Urothelium cell line (cell line): ENCODE measurements at regions not wholly inside any gene's neighbourhood (a gene's known extent, or its start where the extent isn't known, plus 50 kb on each side); places are given as distances from the start of the nearest gene placed in this dataset.

Experiments used
- DNase-seq: peaks from one replicate; pipeline ENCODE4 v3.0.0; 2011; ENCODE audit warnings: low spot score, mixed read lengths
- FAIRE-seq: peaks from 2 replicates; lab custom pipeline; 2011; peaks lifted over from hg19 to GRCh38; lab: Jason Lieb, UNC

DNA sequence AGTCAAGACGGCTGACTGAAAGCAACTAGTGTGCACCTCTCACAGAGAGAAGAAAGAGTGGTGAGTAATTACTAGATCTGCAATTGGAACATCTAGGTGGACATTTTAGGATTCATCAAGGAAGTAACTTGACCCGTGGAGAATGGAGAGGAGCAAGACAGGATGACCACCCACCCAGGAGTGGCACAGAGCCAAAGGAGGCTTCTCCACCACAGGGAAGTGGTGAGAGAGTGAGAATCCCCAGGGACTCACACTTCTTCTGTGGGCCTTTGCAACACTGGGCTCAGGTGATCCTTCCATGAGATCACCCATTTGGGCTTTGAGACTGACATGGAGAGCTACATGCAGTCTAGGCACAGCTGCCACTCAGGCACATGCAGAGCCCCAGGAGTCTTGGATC, 132.8 kb upstream of the GALNT5 start:
- no peak for DNase-seq
- no peak for FAIRE-seq

DNA sequence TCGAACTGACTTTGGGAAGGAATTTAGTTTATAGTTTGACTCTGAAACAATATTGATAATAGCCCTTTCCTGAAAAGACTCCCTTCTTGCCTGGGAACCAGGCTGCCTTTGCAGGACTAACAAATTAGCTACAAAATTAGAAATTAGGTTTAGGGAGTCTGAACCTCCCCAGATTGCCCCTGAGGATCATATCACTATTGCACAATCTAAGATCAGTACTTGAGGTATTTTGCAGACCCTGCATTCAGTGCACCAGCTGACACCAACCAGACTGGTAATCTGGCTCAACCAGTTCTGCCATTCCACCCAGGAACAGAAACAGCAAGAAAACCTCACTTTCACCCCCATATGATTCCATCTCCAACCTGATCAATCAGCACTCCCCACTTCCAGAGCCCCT, 131.8 kb upstream of the GALNT5 start:
- DNase-seq (no peak), FAIRE-seq (no peak)

DNA sequence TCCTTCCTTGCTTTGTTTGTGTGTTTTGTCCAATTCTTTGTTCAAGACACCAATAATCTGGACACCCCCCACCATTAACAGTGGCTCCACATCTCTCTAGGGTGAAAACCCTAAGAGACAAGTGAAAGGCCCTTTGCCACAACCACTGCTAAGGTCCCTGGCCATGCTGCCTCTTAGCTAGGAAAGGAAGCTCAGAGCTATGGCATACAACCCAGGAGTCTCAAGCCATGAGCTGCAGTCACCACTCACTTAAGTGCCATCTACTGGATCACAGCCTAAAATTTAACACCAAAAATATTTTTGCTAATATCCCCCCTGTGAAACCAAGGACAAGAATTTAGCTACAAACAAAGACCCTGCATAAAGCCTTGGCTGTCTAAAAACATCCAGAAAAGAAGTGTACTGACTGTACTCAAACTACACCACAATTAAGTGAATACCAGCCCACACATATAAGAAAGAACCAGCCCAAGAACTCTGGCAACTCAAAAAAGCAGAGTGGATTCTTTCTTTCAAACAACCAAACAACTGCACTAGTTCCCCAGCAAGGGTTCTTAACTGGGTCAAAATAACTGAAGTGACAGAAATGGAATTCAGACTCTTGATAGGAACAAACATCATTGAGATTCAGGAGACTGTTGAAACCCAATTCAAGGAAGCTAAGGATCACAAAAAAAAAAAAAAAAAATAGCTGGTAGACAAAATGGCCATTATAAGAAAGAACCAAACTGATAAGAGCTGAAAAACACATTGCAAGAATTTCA, 130.1 kb upstream of the GALNT5 start:
- FAIRE-seq (no peak), DNase-seq (no peak)

DNA sequence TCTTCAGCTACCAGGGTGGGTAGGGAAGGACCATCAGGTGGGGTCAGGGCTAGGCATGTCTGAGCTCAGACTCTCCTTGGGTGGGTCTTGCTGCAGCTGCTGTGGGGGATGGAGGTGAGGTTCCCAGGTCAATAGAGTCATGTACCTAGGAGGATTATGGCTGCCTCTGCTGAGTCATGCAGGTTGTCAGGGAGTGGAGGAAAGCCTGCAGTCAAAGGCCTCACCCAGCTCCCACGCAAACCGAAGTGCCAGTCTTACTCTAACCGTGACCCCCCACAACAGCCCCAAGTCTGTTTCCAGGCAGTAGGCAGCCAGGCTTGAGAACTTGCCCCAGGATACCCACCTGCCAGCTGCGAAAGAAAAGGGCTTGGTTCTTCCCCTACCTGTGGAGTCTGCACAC, 113.6 kb upstream of the GALNT5 start:
- FAIRE-seq, result no peak
- no peak for DNase-seq

DNA sequence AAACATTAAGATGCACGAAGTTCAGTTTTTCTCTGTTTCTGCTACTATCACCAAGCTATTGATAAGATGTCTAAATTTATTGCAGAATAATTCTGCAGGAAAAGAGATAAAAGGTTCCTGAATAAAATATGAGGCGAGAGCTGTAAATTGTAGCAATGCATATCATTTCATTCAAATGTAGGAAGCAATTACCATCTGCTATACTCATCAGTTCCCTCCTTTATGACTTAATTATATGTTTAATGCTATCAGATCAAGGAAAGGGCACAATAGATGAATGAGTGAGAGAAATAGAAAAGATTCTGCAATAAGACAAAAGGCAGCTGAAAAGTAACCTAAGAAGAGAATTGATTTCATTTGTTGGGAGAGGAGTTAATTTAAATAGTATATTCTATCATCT, 108.2 kb upstream of the GALNT5 start:
- no peak for DNase-seq
- FAIRE-seq, result no peak

DNA sequence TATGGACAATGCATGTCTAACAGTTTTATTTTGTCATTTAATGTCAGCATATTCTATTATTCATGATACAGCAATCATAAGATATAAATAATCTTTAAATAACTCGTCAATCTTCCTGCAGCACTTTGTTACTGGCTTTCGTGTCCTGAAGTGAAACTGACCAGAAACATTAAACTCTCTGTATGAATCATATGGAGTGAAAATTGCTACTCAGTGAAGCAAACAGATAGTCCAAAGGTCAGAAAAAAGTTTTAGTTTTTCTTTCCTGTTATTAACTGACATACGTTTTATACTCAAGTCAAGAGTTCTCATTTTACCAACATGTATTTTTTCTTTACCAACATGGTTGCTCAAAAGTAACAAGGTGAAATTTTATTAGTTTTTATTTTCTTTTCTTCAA, 106.8 kb upstream of the GALNT5 start:
- FAIRE-seq, result no peak
- DNase-seq, result no peak

DNA sequence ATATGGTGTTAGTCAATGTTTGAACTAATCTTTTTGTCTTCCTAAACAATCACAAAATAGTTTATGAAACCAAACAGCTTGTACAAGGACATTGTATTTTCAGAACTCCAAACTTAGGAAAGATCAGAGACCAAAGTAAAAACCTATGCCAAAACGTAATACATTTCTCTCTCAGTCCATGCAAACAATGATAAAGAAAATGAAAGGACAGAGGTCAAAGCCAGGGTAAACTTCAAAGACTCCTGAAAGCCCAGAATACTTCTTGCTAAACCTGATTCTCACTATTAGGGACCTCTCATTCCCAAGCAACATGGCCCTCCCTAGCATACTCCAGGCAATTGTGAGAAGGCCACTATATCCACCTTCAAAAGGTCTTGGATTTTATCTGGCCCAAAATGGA, 105.1 kb upstream of the GALNT5 start:
- DNase-seq (no peak), FAIRE-seq (no peak)

DNA sequence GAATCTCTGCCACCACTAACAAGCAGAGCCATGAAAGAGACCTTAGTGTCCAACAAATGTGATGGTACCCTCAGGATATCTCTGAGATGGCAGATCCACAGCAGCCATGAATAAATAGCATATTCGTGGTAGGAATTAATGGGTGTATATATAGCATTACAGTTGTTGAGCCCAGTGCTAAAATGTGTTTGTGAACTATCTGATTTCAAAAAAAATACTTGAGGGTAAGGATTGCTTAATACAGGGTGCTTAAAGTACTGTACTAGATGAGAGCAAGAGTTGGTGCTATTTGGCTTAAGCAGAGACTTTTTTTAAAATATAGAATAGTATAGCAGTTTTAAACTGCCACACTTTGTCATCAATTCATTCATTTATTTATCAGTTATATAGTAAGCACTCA, 101.5 kb upstream of the GALNT5 start:
- no peak for DNase-seq
- no peak for FAIRE-seq

DNA sequence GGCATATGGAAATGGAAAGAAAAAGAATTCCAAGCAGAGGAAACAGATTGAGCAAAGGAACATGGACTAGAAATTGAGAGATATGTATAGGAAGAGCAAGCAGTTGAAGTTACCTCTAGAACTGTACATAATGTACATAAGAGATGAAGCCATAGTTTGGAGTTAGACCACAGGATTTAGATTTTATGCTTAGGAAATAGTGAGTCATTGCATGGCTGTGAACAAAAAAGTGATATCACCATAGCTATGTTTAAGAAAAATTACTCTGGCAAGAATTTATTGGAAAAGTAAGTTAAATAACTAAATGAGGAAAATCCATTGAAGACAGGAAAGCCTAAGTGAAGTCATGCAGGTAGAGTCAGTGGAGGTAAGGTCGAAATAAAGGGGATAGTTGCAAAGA, 99.4 kb upstream of the GALNT5 start:
- FAIRE-seq, result no peak
- DNase-seq, result no peak

DNA sequence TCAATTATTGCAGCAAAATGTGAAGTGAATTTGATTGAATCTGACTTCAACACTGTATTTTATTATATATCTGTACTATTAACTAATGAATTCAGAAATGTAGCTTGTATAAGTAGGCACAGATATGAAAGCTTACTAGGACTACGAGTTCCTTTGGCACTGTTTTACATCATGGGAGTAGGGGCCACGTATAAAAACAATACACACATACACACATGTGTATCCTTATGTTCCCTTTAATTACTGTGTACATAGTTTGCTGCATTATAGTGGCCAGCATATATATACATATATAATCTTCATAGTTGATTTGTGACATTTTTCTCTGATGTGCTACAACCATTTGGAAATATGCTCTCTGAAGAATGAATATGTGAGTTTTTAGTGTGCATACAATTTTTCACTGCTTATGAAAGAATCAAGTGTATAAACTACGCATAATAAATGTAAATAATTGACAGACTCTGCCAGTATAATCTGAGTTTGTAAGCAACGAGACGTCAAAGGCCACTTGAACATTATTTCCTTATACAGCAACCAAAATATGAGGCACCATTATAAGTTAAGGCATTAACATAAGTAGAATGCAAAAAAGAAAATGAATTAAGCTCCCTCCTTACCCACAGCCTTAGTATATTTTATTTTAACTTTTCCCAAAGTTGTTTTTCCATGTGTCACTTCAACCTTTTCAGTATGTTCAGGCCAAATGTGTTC, 98.1 kb upstream of the GALNT5 start:
- DNase-seq (no peak), FAIRE-seq (no peak)

DNA sequence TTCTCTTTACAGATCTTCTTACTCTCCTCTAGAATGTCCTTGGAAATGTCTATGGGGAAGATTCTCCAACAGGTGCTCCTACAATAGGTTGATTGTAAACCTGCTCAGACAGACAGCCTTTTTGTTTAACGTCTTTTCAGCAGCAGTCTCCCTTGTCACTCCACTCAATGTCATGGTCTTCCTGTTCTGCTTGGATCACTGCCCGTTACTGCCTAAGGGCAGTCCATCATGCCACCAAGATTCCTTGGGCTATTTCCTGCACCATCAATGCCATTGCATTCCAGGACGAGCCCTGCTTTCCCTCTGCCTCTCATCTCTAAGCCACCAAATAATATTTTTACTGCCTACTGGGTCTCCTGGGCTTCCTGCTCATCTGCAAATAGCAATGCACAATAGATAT, 97.4 kb upstream of the GALNT5 start:
- FAIRE-seq (no peak), DNase-seq (no peak)

DNA sequence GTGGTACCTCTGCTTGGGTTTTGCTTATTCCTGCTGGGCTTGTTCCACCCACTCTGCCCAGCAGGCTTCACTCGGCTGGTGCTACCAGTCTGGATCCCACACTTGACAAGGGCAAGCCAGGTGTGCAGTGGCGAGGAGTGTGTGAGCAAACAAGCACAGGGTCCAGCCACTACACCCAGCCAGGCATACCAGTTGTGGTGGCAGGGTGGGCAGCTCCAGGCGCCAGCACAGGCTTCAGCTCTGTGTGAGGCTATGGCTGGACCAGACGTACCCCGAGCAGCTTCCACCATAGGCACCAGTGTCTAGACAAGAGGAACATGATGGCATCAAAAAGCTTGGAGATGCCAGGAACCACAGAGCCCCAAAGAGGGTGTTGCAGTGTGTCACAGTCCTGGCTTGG, 93.1 kb upstream of the GALNT5 start:
- DNase-seq (no peak), FAIRE-seq (no peak)

DNA sequence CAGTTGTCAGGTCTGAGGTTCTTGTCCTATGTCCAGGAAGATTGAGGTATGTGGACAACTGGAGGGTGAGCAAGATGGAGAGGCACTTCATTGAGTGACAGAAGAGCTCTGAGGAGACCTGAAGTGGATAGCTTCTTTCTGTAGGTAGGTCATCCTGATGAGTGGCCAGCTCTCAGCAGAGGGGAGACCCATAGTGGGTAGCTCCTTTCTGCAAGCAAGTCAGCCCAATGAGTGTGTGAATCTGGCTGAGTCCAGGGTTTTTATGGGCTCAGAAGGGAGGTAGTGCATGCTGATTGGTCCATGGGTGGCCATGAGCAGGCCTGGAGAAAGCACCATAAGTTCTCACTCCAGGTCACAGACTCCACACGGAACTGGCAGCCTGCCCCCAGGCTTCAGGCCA, 92.6 kb upstream of the GALNT5 start:
- no peak for DNase-seq
- no peak for FAIRE-seq

DNA sequence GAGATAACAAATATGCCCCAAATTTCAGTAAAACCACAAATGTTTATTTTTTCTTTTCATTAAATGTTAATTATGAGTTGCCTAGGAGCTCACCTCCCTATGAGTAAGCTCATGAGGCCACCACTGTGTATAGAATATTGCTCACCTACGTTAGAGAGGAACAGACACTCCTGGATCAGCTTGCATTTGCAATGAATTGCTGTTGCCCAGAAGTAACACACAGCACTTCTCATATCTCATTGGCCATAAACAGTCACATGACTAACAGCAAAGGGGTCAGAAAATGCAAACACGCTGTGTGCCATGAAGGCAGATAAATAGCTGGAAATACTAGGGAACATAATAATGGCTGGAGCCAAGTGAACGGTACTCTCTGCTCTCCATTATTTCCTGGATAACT, 89.0 kb upstream of the GALNT5 start:
- FAIRE-seq, result no peak
- no peak for DNase-seq

DNA sequence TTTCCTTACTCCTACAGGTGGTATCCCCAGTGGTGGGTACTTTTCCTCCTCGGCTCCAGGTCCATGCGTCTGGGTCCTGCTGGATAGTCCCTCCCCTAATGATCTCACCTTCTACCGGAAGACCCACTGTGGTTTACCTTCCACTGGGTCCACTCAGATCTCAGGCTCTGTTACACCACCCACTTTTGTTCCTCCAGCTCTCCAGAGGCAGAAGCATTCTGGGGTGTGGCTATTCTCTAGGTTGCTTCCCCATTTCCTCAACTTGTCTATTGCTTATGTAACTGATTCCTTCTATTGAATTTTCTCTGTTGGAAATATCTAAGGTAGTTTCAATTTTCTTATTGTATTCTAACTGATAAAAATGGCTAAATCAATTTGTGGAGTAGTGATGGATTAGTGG, 87.6 kb upstream of the GALNT5 start:
- FAIRE-seq (no peak), DNase-seq (no peak)

DNA sequence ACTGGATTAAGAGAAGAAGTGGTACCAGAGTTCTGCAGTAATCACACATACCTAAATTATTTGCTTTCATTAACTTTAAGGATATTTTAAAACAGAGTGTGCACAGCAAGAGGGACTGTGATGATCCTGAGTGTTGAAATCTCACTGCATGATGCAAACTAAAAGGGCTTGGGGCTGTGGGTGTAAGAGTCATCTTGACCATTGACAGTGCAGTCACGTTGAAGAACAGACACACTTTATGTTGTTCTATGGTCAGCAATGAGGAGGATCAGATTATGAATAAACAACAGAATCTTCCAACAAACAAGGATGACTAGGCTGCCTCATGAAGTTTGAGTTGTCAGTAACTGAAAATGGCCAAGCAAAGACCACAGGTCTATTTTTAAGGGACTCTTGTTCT, 87.2 kb upstream of the GALNT5 start:
- DNase-seq (no peak), FAIRE-seq (no peak)

DNA sequence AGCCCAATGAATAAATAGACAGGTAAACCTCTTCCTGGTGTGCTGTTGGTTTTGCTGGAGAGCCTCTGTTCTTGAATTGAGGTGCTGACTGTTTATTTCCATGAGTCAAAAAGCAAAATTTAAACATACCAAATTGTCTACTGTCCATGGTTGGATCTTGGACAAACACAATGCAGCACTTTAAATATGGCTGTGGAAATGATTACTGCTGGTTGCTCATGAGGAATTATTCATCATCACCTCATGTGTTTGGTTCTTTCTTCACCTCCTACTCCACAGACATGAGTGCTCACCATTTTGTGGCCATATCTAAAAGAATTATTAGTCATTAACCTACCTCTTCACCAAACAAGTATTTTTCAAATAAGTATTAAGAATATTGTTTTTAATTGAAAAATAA, 85.3 kb upstream of the GALNT5 start:
- FAIRE-seq (no peak), DNase-seq (no peak)

DNA sequence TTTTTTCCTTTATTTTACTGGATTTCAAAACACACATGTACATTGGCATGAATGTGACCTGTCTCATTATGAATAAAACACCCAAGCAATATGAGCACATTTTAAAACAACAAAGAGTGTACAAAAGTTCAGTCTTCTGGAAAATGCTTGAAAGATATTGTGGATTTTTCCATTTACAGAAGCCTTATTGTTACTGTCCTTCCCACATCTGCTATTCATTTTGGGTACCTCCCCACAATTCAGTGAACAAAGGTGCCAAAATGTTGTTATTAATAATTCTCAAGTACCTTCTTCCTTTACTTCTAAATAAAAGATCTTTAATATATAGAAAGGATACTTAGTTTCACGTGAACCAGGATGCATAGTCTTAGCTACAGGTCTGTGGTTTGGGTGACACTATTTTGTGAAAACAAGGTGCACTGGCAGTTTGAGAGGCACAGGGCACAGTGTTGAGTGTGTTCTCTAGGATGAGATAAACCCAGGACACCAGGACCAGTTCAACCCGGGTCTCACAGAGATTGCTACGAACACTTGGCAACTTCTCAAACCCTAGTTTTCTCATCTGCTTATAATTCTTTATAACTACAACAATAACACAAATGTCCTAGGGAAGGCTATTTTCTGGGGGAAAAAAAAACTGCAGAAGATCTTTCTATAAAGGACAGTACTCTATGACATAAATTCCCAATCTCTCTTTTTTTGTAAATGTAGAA, 84.5 kb upstream of the GALNT5 start:
- peak; percentile 13 for DNase-seq
- FAIRE-seq, result no peak

DNA sequence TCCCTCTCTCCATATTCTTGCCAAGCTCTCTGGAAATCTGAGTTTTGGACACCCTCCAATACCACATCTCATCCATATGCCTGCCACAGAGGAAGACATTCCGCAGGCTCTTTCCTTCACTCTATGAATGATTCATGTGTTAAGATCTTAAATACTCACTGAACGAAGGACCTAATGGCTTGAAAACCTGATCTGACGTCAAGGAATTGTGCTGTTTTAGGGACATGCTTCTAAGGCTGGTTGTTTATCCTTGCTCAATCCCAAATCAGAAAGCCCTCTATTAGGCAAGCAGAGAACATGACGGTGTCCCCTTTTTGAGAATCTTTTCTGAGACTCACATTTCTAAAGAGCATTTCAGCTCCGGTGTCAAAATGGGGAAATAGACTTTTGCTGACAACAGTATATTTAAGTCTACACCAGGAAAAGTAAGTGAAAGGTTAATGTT, 83.7 kb upstream of the GALNT5 start:
- no peak for FAIRE-seq
- peak; percentile 79 for DNase-seq

DNA sequence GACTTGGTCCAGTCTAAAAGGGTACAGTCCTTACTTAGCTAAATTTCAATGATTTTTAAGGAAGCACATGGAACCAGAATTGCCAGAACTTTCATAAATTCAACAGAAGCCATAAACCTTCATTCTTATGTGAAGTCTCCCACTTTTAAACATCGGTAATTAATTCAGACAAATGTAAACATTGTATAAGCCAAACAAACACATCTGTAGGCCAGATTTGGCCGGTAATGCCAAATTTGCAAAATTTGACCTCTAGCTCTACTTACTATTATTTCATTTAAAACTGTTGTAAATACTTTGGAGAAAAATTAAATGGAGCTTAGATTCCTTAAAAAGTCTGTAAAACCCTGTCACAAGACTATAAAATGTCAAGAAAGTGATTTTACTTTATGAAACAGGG, 83.2 kb upstream of the GALNT5 start:
- DNase-seq (no peak), FAIRE-seq (no peak)

DNA sequence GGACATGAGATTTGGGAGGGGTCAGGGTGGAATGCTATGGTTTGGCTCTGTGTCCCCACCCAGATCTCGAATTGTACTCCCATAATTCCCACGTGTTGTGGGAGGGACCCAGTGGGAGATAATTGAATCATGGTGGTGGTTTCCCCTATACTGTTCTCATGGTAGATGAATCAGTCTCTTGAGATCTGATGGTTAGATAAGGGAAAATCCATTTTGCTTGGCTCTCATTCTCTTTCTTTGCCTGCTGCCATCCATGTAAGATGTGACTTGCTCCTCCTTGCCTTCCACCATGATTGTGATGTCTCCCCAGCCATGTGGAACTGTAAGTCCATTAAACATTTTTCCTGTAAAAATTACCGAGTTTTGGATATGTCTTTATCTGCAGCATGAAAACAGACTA, 80.9 kb upstream of the GALNT5 start:
- FAIRE-seq, result no peak
- no peak for DNase-seq

DNA sequence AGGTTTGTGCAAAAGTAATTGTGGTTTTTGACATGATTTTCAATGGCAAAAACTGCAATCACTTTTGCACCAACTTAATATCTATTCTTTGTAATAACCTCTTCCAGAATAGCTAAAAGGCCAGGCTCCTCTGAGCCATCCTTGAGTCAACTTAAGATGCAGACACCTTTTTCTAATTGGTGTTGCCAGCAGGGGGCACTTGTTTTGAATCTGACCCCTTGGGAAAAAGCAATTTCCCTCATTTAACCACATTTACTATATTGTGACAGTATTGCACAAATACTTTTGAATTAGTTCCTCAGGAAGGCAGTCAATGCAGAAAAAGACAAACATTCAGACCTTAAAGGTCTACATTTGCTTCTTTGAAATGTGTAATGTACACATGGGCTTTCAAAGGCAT, 78.6 kb upstream of the GALNT5 start:
- no peak for DNase-seq
- no peak for FAIRE-seq
